GM12874 (cell line): ENCODE measurements at regions not wholly inside any gene's neighbourhood (a gene's known extent, or its start where the extent isn't known, plus 50 kb on each side); places are given as distances from the start of the nearest gene placed in this dataset.

Source experiments
- CTCF ChIP-seq: IDR thresholded peaks from 2 replicates; pipeline ENCODE4 v1.5.1; 2011; ENCODE audit warnings: low read depth, mild to moderate bottlenecking, control low read depth, low read length, moderate library complexity; ENCODE audit not compliant: insufficient read depth

GRCh38 chr17:12257176-12257575 is 236.5 kb downstream of the MAP2K4 start:
- no peak for TF ChIP-seq CTCF

GRCh38 chr17:12261354-12261753 is 240.7 kb downstream of the MAP2K4 start:
- no peak for TF ChIP-seq CTCF

GRCh38 chr17:12269751-12270150 is 249.1 kb downstream of the MAP2K4 start:
- TF ChIP-seq CTCF: no peak

- no peak for TF ChIP-seq CTCF
Measured at GRCh38 chr17:12277827-12278226, 257.1 kb downstream of the MAP2K4 start.

GRCh38 chr17:12282056-12282455 is 261.4 kb downstream of the MAP2K4 start:
- TF ChIP-seq CTCF: no peak

DNA sequence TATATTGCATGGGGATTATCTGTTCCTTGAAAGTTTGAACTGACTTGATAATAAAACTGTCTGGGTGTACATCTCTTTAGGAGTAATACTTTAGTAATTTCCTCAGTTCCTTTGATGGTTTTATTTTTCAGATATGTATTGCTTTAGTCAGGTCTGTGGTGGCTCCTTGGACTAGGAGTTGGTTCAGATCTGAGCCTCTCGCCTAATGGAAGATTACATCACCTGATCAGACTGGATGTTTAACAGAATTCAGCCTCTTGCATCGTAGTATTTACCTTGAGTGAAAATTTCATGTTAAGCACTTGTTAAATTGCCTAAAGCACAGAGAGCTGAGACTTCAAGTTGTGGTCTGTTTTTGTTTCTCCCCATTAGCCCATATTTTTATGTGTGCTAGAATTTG is 267.3 kb downstream of the MAP2K4 start:
- TF ChIP-seq CTCF: no peak

DNA sequence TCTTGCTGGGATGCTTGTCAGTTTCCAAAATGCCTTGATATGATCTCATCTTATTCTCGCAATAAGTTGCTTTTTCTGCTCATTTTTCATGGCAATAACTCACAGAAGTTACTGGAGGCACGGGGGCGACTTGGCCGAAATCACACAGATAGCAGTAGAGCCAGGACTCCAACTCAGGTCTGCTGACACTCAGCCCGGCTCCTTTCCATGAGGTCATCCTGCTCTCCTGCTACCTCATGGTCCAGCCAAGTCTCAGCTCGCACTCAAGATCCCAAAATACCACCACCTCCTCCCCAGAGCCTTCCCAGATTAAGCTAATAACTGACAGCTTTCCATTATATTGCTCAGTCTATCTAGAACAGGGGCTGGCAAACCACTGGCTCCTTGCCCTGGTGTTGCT is 269.5 kb downstream of the MAP2K4 start:
- TF ChIP-seq CTCF: no peak

DNA sequence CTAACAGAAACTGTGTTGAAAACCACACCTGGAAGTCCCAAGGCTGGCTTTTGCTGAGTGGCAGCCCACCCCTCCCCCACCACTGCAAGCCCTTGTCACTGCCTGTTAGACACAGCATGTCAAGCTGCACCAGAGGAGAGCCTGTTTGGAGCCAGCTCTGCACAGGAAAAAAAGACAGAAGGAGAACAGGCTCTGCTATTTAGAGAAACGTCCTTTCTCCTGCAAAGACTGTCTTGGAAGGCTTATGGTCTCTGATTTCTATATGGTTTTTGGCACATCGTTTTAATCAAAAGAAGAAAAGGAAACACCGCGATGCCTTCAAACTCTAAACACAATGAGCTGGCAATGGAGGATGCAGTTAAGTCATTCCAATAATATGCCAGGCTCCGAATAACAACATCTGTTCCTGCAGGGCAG is 275.5 kb downstream of the MAP2K4 start:
- no peak for TF ChIP-seq CTCF
